Activated naive CD4-positive, alpha-beta T cell treated with anti-CD3 and anti-CD28 coated beads, Interleukin-2, amount 10 ng/mL, durations not matched to agents 7 days and 5 days (primary cell): ENCODE measurements at regions not wholly inside any gene's neighbourhood (a gene's known extent, or its start where the extent isn't known, plus 50 kb on each side); places are given as distances from the start of the nearest gene placed in this dataset.

ENCODE experiments used
- CTCF ChIA-PET: fragments of 350-600 bp; sonication (Branson Sonifier 250); formaldehyde crosslinking; loops from one replicate; lab custom pipeline; 2021; ENCODE audit warnings: antibody characterized with exemption; lab: Charles Lee
- DNase-seq: peaks from one replicate; pipeline ENCODE4 v3.0.0-alpha.2; 2020
- H3K27ac Mint-ChIP-seq: one replicate; pipeline ENCODE4 v1.8.0; 2021; ENCODE audit warnings: mild to moderate bottlenecking, moderate library complexity, mixed read lengths
- H3K27me3 Mint-ChIP-seq: one replicate; pipeline ENCODE4 v1.8.0; 2021; ENCODE audit warnings: mild to moderate bottlenecking, mixed read lengths
- H3K36me3 Mint-ChIP-seq: one replicate; pipeline ENCODE4 v1.8.0; 2021; ENCODE audit warnings: mixed read lengths
- H3K4me1 Mint-ChIP-seq: one replicate; pipeline ENCODE4 v1.8.0; 2021; ENCODE audit warnings: mixed read lengths
- H3K4me3 Mint-ChIP-seq: one replicate; pipeline ENCODE4 v1.8.0; 2021; ENCODE audit warnings: mild to moderate bottlenecking, moderate library complexity, mixed read lengths
- H3K9me3 Mint-ChIP-seq: one replicate; pipeline ENCODE4 v1.8.0; 2021; ENCODE audit warnings: mixed read lengths

- H3K27me3 Mint-ChIP-seq: peaks cover 3% of the 10 kb centered on the region
- no peaks in the 10 kb centered on the region for H3K9me3 Mint-ChIP-seq
- H3K36me3 Mint-ChIP-seq: no peaks in the 10 kb centered on the region
- no peaks in the 10 kb centered on the region for H3K4me1 Mint-ChIP-seq
- CTCF ChIA-PET: no interaction called here
- no peak for DNase-seq
- no peak overlapping the region for H3K27ac Mint-ChIP-seq
- H3K4me3 Mint-ChIP-seq: no peak overlapping the region
Observed at GRCh38 chr12:93042283-93042682, 113.2 kb upstream of the EEA1 start.

DNA sequence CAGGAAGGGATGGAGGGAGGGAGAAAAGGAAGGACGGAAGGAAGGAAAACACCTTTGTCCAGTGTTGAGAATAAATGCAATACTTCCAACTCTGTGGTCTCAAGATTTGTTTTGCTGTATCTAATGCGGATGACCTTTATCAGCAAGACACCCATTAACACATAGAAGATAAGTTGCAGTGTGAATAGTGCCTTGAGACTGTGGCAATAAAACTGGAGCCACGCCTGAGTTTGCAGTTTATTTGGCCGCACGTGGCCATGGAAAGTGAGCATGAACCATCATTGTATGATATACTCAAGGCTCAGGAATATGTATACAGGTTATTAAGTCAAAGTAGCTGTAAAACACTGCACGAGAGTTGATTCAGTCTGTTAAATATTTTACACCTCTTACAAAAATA lies 113.6 kb upstream of the EEA1 start:
- no peaks in the 10 kb centered on the region for H3K4me1 Mint-ChIP-seq
- no peaks in the 10 kb centered on the region for H3K36me3 Mint-ChIP-seq
- DNase-seq: no peak
- CTCF ChIA-PET: no interaction called here
- H3K9me3 Mint-ChIP-seq: no peaks in the 10 kb centered on the region
- H3K27me3 Mint-ChIP-seq: no peaks in the 10 kb centered on the region
- no peak overlapping the region for H3K27ac Mint-ChIP-seq
- H3K4me3 Mint-ChIP-seq: no peak overlapping the region

DNA sequence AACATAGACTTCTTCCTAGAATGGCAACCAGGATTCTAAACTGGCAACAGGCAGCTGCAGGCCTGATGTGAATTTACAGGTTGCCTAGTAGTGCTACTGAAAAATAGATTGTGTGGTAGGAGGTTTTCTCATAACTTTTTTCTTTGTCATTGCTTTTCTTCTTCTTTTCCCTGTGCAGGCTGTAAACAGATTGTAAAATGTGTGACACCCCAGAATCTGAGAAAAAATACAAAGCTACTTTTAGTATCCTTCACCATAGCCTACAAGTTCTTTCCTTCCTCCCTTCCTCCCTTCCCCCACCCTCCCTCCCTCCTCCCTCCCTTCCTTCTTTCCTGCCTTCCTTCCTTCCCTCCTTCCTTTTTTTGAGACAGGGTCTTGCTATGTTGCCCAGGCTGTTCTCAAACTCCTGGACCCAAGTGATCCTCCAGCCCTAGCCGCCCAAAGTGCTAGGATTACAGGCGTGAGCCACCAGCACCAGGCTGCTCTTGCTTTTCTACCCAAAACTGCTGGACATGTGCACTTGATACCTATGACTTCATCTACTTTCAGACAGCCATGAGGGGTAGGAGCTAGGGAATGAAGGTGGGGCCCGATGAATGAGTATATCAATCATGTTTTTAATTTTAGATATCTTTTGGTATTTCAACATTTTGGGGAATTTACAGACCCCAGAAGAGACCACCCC lies 114.2 kb upstream of the EEA1 start:
- no peak overlapping the region for H3K27ac Mint-ChIP-seq
- no peaks in the 10 kb centered on the region for H3K9me3 Mint-ChIP-seq
- DNase-seq: no peak
- H3K4me3 Mint-ChIP-seq: no peak overlapping the region
- no peaks in the 10 kb centered on the region for H3K36me3 Mint-ChIP-seq
- H3K27me3 Mint-ChIP-seq: no peaks in the 10 kb centered on the region
- CTCF ChIA-PET: interaction anchor here (1.0 kb wide), 1 partner anchor 16 kb away, joined by 3 read pairs; no protein-coding TSS in a partner anchor
- H3K4me1 Mint-ChIP-seq: no peaks in the 10 kb centered on the region

DNA sequence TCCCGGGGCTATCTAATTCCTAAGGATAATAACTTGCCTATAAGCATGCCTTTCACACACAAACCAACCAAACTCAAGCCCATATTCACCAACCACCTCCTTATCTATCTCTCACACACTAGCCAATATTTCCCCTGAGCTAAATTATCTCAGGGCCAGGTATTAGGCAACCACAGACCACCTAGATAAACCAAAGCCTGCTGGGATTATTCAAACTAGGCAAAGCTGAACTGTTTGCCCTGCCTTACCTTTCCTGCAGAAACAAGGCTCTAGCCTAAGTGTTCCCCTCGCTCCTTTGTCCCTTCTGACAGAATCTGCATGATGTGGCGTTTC lies 114.7 kb upstream of the EEA1 start:
- Mint-ChIP-seq H3K4me3 (no peak overlapping the region), H3K27me3 (no peaks in the 10 kb centered on the region), H3K27ac (no peak overlapping the region), H3K4me1 (no peaks in the 10 kb centered on the region), H3K36me3 (no peaks in the 10 kb centered on the region), H3K9me3 (no peaks in the 10 kb centered on the region)
- CTCF ChIA-PET: interaction anchor here (1.0 kb wide), 1 partner anchor 16 kb away, joined by 3 read pairs; no protein-coding TSS in a partner anchor
- DNase-seq: no peak

- no peaks in the 10 kb centered on the region for H3K36me3 Mint-ChIP-seq
- H3K27me3 Mint-ChIP-seq: no peaks in the 10 kb centered on the region
- DNase-seq: no peak
- H3K4me1 Mint-ChIP-seq: no peaks in the 10 kb centered on the region
- no peak overlapping the region for H3K4me3 Mint-ChIP-seq
- H3K9me3 Mint-ChIP-seq: no peaks in the 10 kb centered on the region
- CTCF ChIA-PET: no interaction called here
- no peak overlapping the region for H3K27ac Mint-ChIP-seq
Observed at GRCh38 chr12:93047118-93047517, 118.0 kb upstream of the EEA1 start.

DNA sequence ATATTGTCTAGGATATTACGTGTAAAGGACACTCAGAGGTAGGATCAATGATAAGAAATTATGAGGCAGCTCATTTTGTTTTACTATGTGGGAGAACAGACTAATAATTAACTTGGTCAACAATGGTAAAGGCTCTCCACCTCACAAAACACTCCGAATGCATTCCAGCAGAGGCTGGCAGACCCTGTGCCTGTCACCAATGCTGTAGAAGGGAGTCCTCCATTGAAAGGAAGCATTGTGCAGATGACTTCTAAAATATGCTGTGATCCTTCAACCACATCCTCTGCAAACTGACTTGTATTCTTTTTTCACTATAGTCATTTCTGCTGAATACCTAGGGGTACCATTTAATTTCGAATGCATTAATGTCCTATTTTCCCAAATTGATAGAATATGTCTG lies 119.6 kb upstream of the EEA1 start:
- CTCF ChIA-PET: no interaction called here
- Mint-ChIP-seq H3K27ac (no peak overlapping the region), H3K9me3 (no peaks in the 10 kb centered on the region), H3K27me3 (no peaks in the 10 kb centered on the region), H3K4me1 (no peaks in the 10 kb centered on the region), H3K4me3 (no peak overlapping the region), H3K36me3 (no peaks in the 10 kb centered on the region)
- no peak for DNase-seq

DNA sequence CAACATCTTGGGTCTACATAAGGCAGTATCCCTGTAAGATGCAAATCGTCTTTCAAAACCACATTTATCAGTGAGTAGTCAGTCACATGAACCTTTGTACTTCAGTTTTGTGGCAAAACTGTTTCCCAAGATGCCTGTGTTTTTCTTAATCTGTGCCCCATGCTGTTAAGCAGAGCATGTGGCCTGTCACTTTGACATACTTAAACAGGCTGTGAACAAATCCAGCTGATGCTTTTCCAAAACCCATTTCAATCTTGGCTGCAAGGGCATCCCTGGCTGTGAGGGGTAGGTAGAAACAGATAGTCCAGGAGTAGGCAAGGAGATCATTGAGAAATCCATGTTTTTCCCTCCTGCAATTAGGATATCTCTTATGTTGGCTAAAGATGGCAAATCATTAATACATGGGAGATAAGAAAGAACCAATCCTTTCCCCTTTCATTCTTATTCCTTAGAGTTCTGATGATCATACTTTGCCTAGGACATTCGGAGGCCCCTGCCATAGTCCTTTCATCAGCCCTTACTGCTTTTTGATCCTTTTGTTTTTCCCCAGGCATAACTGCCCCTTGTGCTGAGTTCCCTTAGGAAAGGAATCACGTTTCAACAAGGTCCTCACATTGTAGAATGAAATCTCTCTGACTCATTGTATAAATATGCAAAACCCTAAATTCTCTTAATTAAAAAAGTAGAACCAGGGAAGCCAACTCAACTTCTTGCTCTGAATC lies 121.1 kb upstream of the EEA1 start:
- CTCF ChIA-PET: no interaction called here
- Mint-ChIP-seq H3K27me3 (no peaks in the 10 kb centered on the region), H3K27ac (no peak overlapping the region), H3K4me1 (no peaks in the 10 kb centered on the region), H3K36me3 (no peaks in the 10 kb centered on the region), H3K9me3 (no peaks in the 10 kb centered on the region), H3K4me3 (no peak overlapping the region)
- no peak for DNase-seq

- Mint-ChIP-seq H3K27me3 (no peaks in the 10 kb centered on the region), H3K9me3 (no peaks in the 10 kb centered on the region), H3K36me3 (no peaks in the 10 kb centered on the region), H3K27ac (no peak overlapping the region), H3K4me1 (no peaks in the 10 kb centered on the region), H3K4me3 (no peak overlapping the region)
- CTCF ChIA-PET: no interaction called here
- no peak for DNase-seq
Observed at GRCh38 chr12:93050748-93051081, 121.6 kb upstream of the EEA1 start.

DNA sequence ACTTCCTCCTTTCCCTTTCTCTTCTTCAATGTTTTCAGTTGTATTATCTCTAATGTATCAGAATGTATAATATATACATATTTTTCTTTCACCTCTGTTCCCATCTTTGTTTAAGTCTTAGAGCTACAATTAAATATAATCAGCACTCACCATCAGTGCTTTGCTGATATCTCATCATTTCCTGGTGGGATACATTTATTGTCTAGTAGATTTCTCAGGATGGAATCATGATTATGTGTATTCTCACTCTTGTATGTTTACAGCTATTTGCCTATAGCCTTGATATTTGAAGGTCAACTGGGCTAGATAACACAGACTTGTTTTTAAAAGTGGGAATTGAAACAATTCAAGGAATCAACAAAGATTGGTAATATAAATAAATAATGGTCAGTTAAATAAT lies 124.9 kb upstream of the EEA1 start:
- no peak overlapping the region for H3K4me3 Mint-ChIP-seq
- H3K27me3 Mint-ChIP-seq: peaks cover 10% of the 10 kb centered on the region
- no peak overlapping the region for H3K27ac Mint-ChIP-seq
- CTCF ChIA-PET: no interaction called here
- no peaks in the 10 kb centered on the region for H3K9me3 Mint-ChIP-seq
- no peak for DNase-seq
- no peaks in the 10 kb centered on the region for H3K36me3 Mint-ChIP-seq
- H3K4me1 Mint-ChIP-seq: no peaks in the 10 kb centered on the region

- H3K36me3 Mint-ChIP-seq: no peaks in the 10 kb centered on the region
- peaks cover 10% of the 10 kb centered on the region for H3K27me3 Mint-ChIP-seq
- CTCF ChIA-PET: no interaction called here
- H3K27ac Mint-ChIP-seq: no peak overlapping the region
- no peaks in the 10 kb centered on the region for H3K9me3 Mint-ChIP-seq
- DNase-seq: no peak
- no peaks in the 10 kb centered on the region for H3K4me1 Mint-ChIP-seq
- no peak overlapping the region for H3K4me3 Mint-ChIP-seq
Observed at GRCh38 chr12:93055221-93055620, 126.1 kb upstream of the EEA1 start.

GRCh38 chr12:93056971-93057535 lies 128.0 kb upstream of the EEA1 start:
- no peaks in the 10 kb centered on the region for H3K36me3 Mint-ChIP-seq
- H3K27ac Mint-ChIP-seq: no peak overlapping the region
- CTCF ChIA-PET: no interaction called here
- DNase-seq: no peak
- H3K27me3 Mint-ChIP-seq: peaks cover 10% of the 10 kb centered on the region
- no peak overlapping the region for H3K4me3 Mint-ChIP-seq
- no peaks in the 10 kb centered on the region for H3K9me3 Mint-ChIP-seq
- no peaks in the 10 kb centered on the region for H3K4me1 Mint-ChIP-seq

GRCh38 chr12:93058280-93058679 lies 129.2 kb upstream of the EEA1 start:
- Mint-ChIP-seq H3K4me3 (no peak overlapping the region), H3K36me3 (no peaks in the 10 kb centered on the region), H3K27ac (no peak overlapping the region), H3K4me1 (no peaks in the 10 kb centered on the region), H3K9me3 (no peaks in the 10 kb centered on the region), H3K27me3 (peaks cover 15% of the 10 kb centered on the region)
- CTCF ChIA-PET: interaction anchor here (0.6 kb wide), 1 partner anchor 361 kb away, joined by 3 read pairs; no protein-coding TSS in a partner anchor
- DNase-seq: no peak

- Mint-ChIP-seq H3K36me3 (no peaks in the 10 kb centered on the region), H3K4me1 (no peaks in the 10 kb centered on the region), H3K27me3 (peaks cover 22% of the 10 kb centered on the region), H3K27ac (no peak overlapping the region), H3K4me3 (no peak overlapping the region), H3K9me3 (no peaks in the 10 kb centered on the region)
- no peak for DNase-seq
- CTCF ChIA-PET: interaction anchor here (0.9 kb wide), 1 partner anchor 15 kb away, joined by 3 read pairs; no protein-coding TSS in a partner anchor
Observed at GRCh38 chr12:93059288-93059687, 130.2 kb upstream of the EEA1 start.

- no peaks in the 10 kb centered on the region for H3K4me1 Mint-ChIP-seq
- no peak overlapping the region for H3K4me3 Mint-ChIP-seq
- no peaks in the 10 kb centered on the region for H3K36me3 Mint-ChIP-seq
- no peak for DNase-seq
- no peaks in the 10 kb centered on the region for H3K9me3 Mint-ChIP-seq
- CTCF ChIA-PET: interaction anchor here (0.9 kb wide), 1 partner anchor 16 kb away, joined by 3 read pairs; no protein-coding TSS in a partner anchor
- H3K27ac Mint-ChIP-seq: no peak overlapping the region
- peaks cover 24% of the 10 kb centered on the region for H3K27me3 Mint-ChIP-seq
Observed at GRCh38 chr12:93059925-93060665, 131.0 kb upstream of the EEA1 start.
